ENCODE measurements at regions not wholly inside any gene's neighbourhood (a gene's known extent, or its start where the extent isn't known, plus 50 kb on each side); places are given as distances from the start of the nearest gene placed in this dataset.

GRCh38 chr10:78460204-78460603 lies 426.5 kb downstream of the RPS24 start:
- Histone ChIP-seq H3K9ac (ENCODE audit: low read length) (no peak overlapping the region), H3K4me1 (ENCODE audit: control insufficient read depth in 2 of 2, insufficient read depth in 2 of 2, low read length in 2 of 2) (no peaks in the 10 kb centered on the region), H3K27ac (ENCODE audit: low read length in 2 of 2) (no peak overlapping the region), H3K4me3 (ENCODE audit: control extremely low read depth in 1 of 5, extremely low read depth in 1 of 5, insufficient read depth in 1 of 5, low read depth in 2 of 5, low read length in 4 of 5) (no peak overlapping the region), H3K36me3 (replicated peaks in 1 of 2; ENCODE audit: control extremely low read depth in 1 of 2, control insufficient read depth in 1 of 2, extremely low read depth in 1 of 2, insufficient read depth in 2 of 2, low read length in 1 of 2) (no peaks in the 10 kb centered on the region), H3K4me2 (replicated peaks; ENCODE audit: low read depth, low read length, poor library complexity, severe bottlenecking) (no peak overlapping the region), H3K79me2 (ENCODE audit: control insufficient read depth, insufficient read depth, low read length) (no peaks in the 10 kb centered on the region), H4K20me1 (ENCODE audit: control insufficient read depth, insufficient read depth, low read length, poor library complexity, severe bottlenecking) (no peaks in the 10 kb centered on the region), H2AFZ (ENCODE audit: insufficient read depth, low read depth, low read length, poor library complexity, severe bottlenecking) (no peak overlapping the region), H3K27me3 (replicated peaks in 1 of 4; ENCODE audit: control extremely low read depth in 1 of 4, control insufficient read depth in 3 of 4, insufficient read depth in 4 of 4, low read length in 3 of 4) (peaks cover 0 to 4% (median 0%) of the 10 kb centered on the region in 4 experiments), H3K9me3 (ENCODE audit: control extremely low read depth in 1 of 3, control insufficient read depth in 2 of 3, insufficient read depth in 1 of 3, low read length in 2 of 3) (peaks cover 0 to 2% (median 0%) of the 10 kb centered on the region in 3 donors)
- ChIA-PET CTCF (no interaction called here), POLR2A (no interaction called here)
- Mint-ChIP-seq H3K9me3 (ENCODE audit: insufficient read depth) (no peaks in the 10 kb centered on the region), H3K27me3 (peaks cover 22% of the 10 kb centered on the region), H3K4me1 (no peaks in the 10 kb centered on the region), H3K4me3 (no peak overlapping the region), H3K27ac (no peak overlapping the region)
- intact Hi-C loops (cut with micrococcal nuclease) = no loop called here
- DNase-seq (no peak), ATAC-seq (ENCODE audit: low read depth) (no peak)
- no peak for TF ChIP-seq EZH2 (IDR thresholded peaks at IDR 0.05; ENCODE audit: borderline replicate concordance, insufficient read depth, low read depth, low read length, poor library complexity, severe bottlenecking)
- no peak for TF ChIP-seq CTCF (IDR thresholded peaks at IDR 0.05)

DNA sequence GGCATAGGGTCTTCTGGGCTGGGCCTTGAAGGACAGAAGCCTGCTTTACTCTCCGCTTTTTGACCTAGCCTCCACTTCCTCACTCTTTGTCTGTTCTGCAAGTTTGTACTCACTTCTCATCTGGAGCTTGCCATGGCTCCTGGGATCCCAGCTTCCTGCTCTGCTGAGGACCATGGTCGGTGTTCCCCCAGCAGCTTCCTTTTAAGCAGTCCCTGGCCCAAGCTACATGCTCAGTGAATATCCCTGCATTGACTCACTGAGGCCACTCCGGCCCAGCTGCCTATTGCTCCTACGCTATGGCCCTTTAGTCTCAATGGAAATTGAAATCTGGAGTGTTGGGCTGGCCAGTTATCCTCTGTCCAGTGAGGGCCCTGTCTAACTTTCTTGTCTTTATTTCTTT lies 427.7 kb downstream of the RPS24 start:
- intact Hi-C loops (cut with micrococcal nuclease) = no loop called here
- Histone ChIP-seq H3K36me3 (replicated peaks in 1 of 2; ENCODE audit: control extremely low read depth in 1 of 2, control insufficient read depth in 1 of 2, extremely low read depth in 1 of 2, insufficient read depth in 2 of 2, low read length in 1 of 2) (no peaks in the 10 kb centered on the region), H3K9me3 (ENCODE audit: control extremely low read depth in 1 of 3, control insufficient read depth in 2 of 3, insufficient read depth in 1 of 3, low read length in 2 of 3) (peaks cover 0 to 2% (median 0%) of the 10 kb centered on the region in 3 donors), H3K4me3 (ENCODE audit: control extremely low read depth in 1 of 5, extremely low read depth in 1 of 5, insufficient read depth in 1 of 5, low read depth in 2 of 5, low read length in 4 of 5) (no peak overlapping the region), H3K27me3 (replicated peaks in 1 of 4; ENCODE audit: control extremely low read depth in 1 of 4, control insufficient read depth in 3 of 4, insufficient read depth in 4 of 4, low read length in 3 of 4) (peaks cover 0 to 4% (median 0%) of the 10 kb centered on the region in 4 experiments), H3K9ac (ENCODE audit: low read length) (no peak overlapping the region), H3K4me1 (ENCODE audit: control insufficient read depth in 2 of 2, insufficient read depth in 2 of 2, low read length in 2 of 2) (no peaks in the 10 kb centered on the region), H2AFZ (ENCODE audit: insufficient read depth, low read depth, low read length, poor library complexity, severe bottlenecking) (no peak overlapping the region), H3K27ac (ENCODE audit: low read length in 2 of 2) (no peak overlapping the region), H4K20me1 (ENCODE audit: control insufficient read depth, insufficient read depth, low read length, poor library complexity, severe bottlenecking) (no peaks in the 10 kb centered on the region), H3K4me2 (replicated peaks; ENCODE audit: low read depth, low read length, poor library complexity, severe bottlenecking) (no peak overlapping the region), H3K79me2 (ENCODE audit: control insufficient read depth, insufficient read depth, low read length) (no peaks in the 10 kb centered on the region)
- no peak for ATAC-seq (ENCODE audit: low read depth)
- H3K9me3 Mint-ChIP-seq (ENCODE audit: insufficient read depth) = no peaks in the 10 kb centered on the region
- H3K4me1 Mint-ChIP-seq = no peaks in the 10 kb centered on the region
- DNase-seq = no peak
- H3K27me3 Mint-ChIP-seq = peaks cover 22% of the 10 kb centered on the region
- H3K4me3 Mint-ChIP-seq = no peak overlapping the region
- WGBS (ENCODE audit: insufficient coverage) = 89% methylated on average over 4 of the region's 4 CpGs
- TF ChIP-seq CTCF (IDR thresholded peaks at IDR 0.05) (no peak), EZH2 (IDR thresholded peaks at IDR 0.05; ENCODE audit: borderline replicate concordance, insufficient read depth, low read depth, low read length, poor library complexity, severe bottlenecking) (no peak)
- CTCF ChIA-PET = no interaction called here
- POLR2A ChIA-PET = no interaction called here
- no peak overlapping the region for H3K27ac Mint-ChIP-seq
